SK-N-SH treated with all-trans-retinoic acid at 6 μM for 48 hours (cell line): ENCODE measurements at regions not wholly inside any gene's neighbourhood (a gene's known extent, or its start where the extent isn't known, plus 50 kb on each side); places are given as distances from the start of the nearest gene placed in this dataset.

Experiments
- ATAC-seq: fragments of 200-7000 bp; cut with Tn5 transposase; 3 replicates; pipeline ENCODE4 v1.9.1; 2020; ENCODE audit warnings: mild to moderate bottlenecking, moderate library complexity
- ARNTL ChIP-seq: fragments of 450-650 bp; formaldehyde crosslinking; IDR thresholded peaks from 2 replicates; pipeline ENCODE4 v1.5.0; 2020; ENCODE audit warnings: low read depth, mild to moderate bottlenecking, moderate library complexity, borderline replicate concordance
- BACH2 ChIP-seq: fragments of 250-450 bp; sonication (Bioruptor Pico); IDR thresholded peaks from 2 replicates; pipeline ENCODE4 v1.9.0; 2021; ENCODE audit warnings: mild to moderate bottlenecking, borderline replicate concordance
- CSDC2 ChIP-seq: fragments of 250-450 bp; sonication (Bioruptor Pico); IDR thresholded peaks from 2 replicates; pipeline ENCODE4 v1.5.0; 2020; ENCODE audit warnings: mild to moderate bottlenecking, moderate library complexity
- ESRRG ChIP-seq: fragments of 250-450 bp; sonication (Bioruptor Pico); IDR thresholded peaks from 2 replicates; pipeline ENCODE4 v1.6.1; 2021; ENCODE audit warnings: mild to moderate bottlenecking
- GLIS3 ChIP-seq: fragments of 250-450 bp; sonication (Bioruptor Pico); IDR thresholded peaks from 2 replicates; pipeline ENCODE4 v1.5.0; 2020; ENCODE audit warnings: mild to moderate bottlenecking, moderate library complexity
- ISL1 ChIP-seq: fragments of 250-450 bp; sonication (Bioruptor Pico); IDR thresholded peaks from 2 replicates; pipeline ENCODE4 v2.1.2; 2022; ENCODE audit warnings: mild to moderate bottlenecking, moderate library complexity
- OSR1 ChIP-seq: fragments of 250-450 bp; sonication (Bioruptor Pico); IDR thresholded peaks from 2 replicates; pipeline ENCODE4 v1.8.0; 2022; ENCODE audit warnings: moderate library complexity, mild to moderate bottlenecking, inconsistent platforms
- PPARA ChIP-seq: fragments of 250-450 bp; sonication (Bioruptor Pico); IDR thresholded peaks from 2 replicates; pipeline ENCODE4 v1.5.0; 2020; ENCODE audit warnings: mild to moderate bottlenecking, borderline replicate concordance
- RARB ChIP-seq: fragments of 250-450 bp; sonication (Bioruptor Pico); IDR thresholded peaks from 2 replicates; pipeline ENCODE4 v1.8.0; 2021; ENCODE audit warnings: mild to moderate bottlenecking, moderate library complexity
- SNAI2 ChIP-seq: fragments of 250-450 bp; sonication (Bioruptor Pico); IDR thresholded peaks from 2 replicates; pipeline ENCODE4 v1.5.0; 2020; ENCODE audit warnings: mild to moderate bottlenecking, moderate library complexity
- TCF4 ChIP-seq: fragments of 250-450 bp; sonication (Bioruptor Pico); IDR thresholded peaks from 2 replicates; pipeline ENCODE4 v1.8.0; 2021; ENCODE audit warnings: mild to moderate bottlenecking, moderate library complexity, borderline replicate concordance
- ZC3H10 ChIP-seq: fragments of 250-450 bp; sonication (Bioruptor Pico); IDR thresholded peaks from 2 replicates; pipeline ENCODE4 v1.5.1; 2021; ENCODE audit warnings: mild to moderate bottlenecking, moderate library complexity
- ZFP3 ChIP-seq: fragments of 250-450 bp; sonication (Bioruptor Pico); IDR thresholded peaks from 2 replicates; pipeline ENCODE4 v1.5.0; 2020; ENCODE audit warnings: mild to moderate bottlenecking, moderate library complexity
- ZFP30 ChIP-seq: fragments of 450-650 bp; formaldehyde crosslinking; IDR thresholded peaks from 2 replicates; pipeline ENCODE4 v1.5.0; 2022; ENCODE audit warnings: mild to moderate bottlenecking, moderate library complexity
- ZNF565 ChIP-seq: fragments of 450-650 bp; formaldehyde crosslinking; conservative IDR thresholded peaks from 2 replicates; pipeline ENCODE4 v1.5.0; 2020; ENCODE audit warnings: low read depth, mild to moderate bottlenecking, moderate library complexity
- ZNF70 ChIP-seq: fragments of 450-650 bp; formaldehyde crosslinking; IDR thresholded peaks from 2 replicates; pipeline ENCODE4 v1.5.0; 2020; ENCODE audit warnings: mild to moderate bottlenecking, moderate library complexity
- ZNF8 ChIP-seq: fragments of 450-650 bp; formaldehyde crosslinking; IDR thresholded peaks from 2 replicates; pipeline ENCODE4 v1.5.0; 2020; ENCODE audit warnings: mild to moderate bottlenecking, moderate library complexity
- TF ChIP-seq, protein P1 (sequence below): fragments of 250-450 bp; sonication (Bioruptor Pico); IDR thresholded peaks from 2 replicates; pipeline ENCODE4 v1.8.0; 2020; ENCODE audit warnings: mild to moderate bottlenecking, moderate library complexity, borderline replicate concordance
- TF ChIP-seq, protein P2 (sequence below): fragments of 250-450 bp; sonication (Bioruptor Pico); IDR thresholded peaks from 2 replicates; pipeline ENCODE4 v1.5.1; 2020; ENCODE audit warnings: low read depth, mild to moderate bottlenecking, moderate library complexity
- TF ChIP-seq, protein P3 (sequence below): fragments of 250-450 bp; sonication (Bioruptor Pico); IDR thresholded peaks from 2 replicates; pipeline ENCODE4 v1.5.1; 2021; ENCODE audit warnings: mild to moderate bottlenecking, moderate library complexity
- TF ChIP-seq, protein P4 (sequence below): fragments of 250-450 bp; sonication (Bioruptor Pico); IDR thresholded peaks from 2 replicates; pipeline ENCODE4 v1.5.0; 2020; ENCODE audit warnings: mild to moderate bottlenecking, moderate library complexity
- TF ChIP-seq, protein P5 (sequence below): fragments of 250-450 bp; sonication (Bioruptor Pico); IDR thresholded peaks from 2 replicates; pipeline ENCODE4 v1.8.0; 2021; ENCODE audit warnings: low read depth, mild to moderate bottlenecking, moderate library complexity, borderline replicate concordance

DNA sequence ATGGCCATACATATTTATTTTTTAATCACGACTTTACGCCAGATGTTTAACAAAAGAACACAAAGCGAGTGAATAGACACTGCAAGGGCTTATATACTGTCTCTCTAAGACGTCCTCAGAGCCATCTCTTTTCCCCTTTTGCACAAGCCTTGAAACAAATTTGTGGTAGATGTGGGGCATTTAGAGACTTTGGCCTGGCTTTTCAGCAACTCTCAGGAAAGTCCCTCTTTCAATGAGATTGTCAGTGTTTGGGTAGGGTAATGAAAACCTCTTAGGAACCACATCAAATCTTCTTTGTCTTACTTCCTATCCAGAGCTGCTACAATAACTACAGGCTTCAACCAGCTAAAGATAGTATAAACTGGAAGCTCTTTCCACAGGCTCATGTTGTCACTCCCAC, 380.0 kb downstream of the ANXA1 start (continued):
- TF ChIP-seq, protein P1, sequence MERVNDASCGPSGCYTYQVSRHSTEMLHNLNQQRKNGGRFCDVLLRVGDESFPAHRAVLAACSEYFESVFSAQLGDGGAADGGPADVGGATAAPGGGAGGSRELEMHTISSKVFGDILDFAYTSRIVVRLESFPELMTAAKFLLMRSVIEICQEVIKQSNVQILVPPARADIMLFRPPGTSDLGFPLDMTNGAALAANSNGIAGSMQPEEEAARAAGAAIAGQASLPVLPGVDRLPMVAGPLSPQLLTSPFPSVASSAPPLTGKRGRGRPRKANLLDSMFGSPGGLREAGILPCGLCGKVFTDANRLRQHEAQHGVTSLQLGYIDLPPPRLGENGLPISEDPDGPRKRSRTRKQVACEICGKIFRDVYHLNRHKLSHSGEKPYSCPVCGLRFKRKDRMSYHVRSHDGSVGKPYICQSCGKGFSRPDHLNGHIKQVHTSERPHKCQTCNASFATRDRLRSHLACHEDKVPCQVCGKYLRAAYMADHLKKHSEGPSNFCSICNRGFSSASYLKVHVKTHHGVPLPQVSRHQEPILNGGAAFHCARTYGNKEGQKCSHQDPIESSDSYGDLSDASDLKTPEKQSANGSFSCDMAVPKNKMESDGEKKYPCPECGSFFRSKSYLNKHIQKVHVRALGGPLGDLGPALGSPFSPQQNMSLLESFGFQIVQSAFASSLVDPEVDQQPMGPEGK (CRISPR knock-in tag) = no peak
- no peak for TF ChIP-seq ISL1
- TF ChIP-seq, all 23 proteins: peak for 0

DNA sequence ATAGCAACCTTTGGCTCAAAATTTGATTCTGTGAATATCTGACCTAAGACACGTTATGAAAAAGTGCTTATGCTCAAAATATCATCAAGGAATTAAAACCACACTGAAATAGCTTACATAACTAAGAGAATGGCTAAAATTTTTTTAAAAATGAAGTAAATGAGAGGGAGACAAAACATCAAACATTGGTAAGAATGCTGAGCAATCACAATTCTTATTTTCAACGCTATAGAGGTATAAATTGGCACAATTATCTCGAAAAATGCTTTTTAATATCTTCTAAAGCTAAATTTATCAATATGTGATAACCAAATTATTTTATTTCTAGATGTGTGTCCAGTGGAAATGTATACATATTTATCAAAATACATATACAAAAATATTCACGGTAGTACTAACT, 381.3 kb downstream of the ANXA1 start:
- no peak for TF ChIP-seq SNAI2 (CRISPR knock-in tag)
- TF ChIP-seq ESRRG = no peak
- TF ChIP-seq, protein P2, sequence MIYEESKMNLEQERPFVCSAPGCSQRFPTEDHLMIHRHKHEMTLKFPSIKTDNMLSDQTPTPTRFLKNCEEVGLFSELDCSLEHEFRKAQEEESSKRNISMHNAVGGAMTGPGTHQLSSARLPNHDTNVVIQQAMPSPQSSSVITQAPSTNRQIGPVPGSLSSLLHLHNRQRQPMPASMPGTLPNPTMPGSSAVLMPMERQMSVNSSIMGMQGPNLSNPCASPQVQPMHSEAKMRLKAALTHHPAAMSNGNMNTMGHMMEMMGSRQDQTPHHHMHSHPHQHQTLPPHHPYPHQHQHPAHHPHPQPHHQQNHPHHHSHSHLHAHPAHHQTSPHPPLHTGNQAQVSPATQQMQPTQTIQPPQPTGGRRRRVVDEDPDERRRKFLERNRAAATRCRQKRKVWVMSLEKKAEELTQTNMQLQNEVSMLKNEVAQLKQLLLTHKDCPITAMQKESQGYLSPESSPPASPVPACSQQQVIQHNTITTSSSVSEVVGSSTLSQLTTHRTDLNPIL (CRISPR knock-in tag) = no peak
- TF ChIP-seq, protein P3, sequence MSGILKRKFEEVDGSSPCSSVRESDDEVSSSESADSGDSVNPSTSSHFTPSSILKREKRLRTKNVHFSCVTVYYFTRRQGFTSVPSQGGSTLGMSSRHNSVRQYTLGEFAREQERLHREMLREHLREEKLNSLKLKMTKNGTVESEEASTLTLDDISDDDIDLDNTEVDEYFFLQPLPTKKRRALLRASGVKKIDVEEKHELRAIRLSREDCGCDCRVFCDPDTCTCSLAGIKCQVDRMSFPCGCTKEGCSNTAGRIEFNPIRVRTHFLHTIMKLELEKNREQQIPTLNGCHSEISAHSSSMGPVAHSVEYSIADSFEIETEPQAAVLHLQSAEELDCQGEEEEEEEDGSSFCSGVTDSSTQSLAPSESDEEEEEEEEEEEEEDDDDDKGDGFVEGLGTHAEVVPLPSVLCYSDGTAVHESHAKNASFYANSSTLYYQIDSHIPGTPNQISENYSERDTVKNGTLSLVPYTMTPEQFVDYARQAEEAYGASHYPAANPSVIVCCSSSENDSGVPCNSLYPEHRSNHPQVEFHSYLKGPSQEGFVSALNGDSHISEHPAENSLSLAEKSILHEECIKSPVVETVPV = no peak
- no peak for TF ChIP-seq TCF4 (CRISPR knock-in tag)
- TF ChIP-seq ZC3H10 (CRISPR knock-in tag) = no peak
- TF ChIP-seq, protein P4, sequence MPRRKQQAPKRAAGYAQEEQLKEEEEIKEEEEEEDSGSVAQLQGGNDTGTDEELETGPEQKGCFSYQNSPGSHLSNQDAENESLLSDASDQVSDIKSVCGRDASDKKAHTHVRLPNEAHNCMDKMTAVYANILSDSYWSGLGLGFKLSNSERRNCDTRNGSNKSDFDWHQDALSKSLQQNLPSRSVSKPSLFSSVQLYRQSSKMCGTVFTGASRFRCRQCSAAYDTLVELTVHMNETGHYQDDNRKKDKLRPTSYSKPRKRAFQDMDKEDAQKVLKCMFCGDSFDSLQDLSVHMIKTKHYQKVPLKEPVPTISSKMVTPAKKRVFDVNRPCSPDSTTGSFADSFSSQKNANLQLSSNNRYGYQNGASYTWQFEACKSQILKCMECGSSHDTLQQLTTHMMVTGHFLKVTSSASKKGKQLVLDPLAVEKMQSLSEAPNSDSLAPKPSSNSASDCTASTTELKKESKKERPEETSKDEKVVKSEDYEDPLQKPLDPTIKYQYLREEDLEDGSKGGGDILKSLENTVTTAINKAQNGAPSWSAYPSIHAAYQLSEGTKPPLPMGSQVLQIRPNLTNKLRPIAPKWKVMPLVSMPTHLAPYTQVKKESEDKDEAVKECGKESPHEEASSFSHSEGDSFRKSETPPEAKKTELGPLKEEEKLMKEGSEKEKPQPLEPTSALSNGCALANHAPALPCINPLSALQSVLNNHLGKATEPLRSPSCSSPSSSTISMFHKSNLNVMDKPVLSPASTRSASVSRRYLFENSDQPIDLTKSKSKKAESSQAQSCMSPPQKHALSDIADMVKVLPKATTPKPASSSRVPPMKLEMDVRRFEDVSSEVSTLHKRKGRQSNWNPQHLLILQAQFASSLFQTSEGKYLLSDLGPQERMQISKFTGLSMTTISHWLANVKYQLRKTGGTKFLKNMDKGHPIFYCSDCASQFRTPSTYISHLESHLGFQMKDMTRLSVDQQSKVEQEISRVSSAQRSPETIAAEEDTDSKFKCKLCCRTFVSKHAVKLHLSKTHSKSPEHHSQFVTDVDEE (CRISPR knock-in tag) = no peak
- no peak for TF ChIP-seq ARNTL (CRISPR knock-in tag)
- TF ChIP-seq CSDC2 = no peak
- TF ChIP-seq RARB (CRISPR knock-in tag) = no peak
- no peak for TF ChIP-seq ISL1
- TF ChIP-seq ZNF8 = no peak
- TF ChIP-seq, protein P5, sequence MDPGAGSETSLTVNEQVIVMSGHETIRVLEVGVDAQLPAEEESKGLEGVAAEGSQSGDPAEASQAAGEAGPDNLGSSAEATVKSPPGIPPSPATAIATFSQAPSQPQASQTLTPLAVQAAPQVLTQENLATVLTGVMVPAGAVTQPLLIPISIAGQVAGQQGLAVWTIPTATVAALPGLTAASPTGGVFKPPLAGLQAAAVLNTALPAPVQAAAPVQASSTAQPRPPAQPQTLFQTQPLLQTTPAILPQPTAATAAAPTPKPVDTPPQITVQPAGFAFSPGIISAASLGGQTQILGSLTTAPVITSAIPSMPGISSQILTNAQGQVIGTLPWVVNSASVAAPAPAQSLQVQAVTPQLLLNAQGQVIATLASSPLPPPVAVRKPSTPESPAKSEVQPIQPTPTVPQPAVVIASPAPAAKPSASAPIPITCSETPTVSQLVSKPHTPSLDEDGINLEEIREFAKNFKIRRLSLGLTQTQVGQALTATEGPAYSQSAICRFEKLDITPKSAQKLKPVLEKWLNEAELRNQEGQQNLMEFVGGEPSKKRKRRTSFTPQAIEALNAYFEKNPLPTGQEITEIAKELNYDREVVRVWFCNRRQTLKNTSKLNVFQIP (CRISPR knock-in tag) = no peak
- no peak for TF ChIP-seq ZFP30 (CRISPR knock-in tag)
- TF ChIP-seq PPARA (CRISPR knock-in tag) = no peak
- TF ChIP-seq OSR1 = no peak
- no peak for TF ChIP-seq ZNF70
- TF ChIP-seq, protein P1 (CRISPR knock-in tag) = no peak
- TF ChIP-seq GLIS3 = no peak
- ATAC-seq = no peak

DNA sequence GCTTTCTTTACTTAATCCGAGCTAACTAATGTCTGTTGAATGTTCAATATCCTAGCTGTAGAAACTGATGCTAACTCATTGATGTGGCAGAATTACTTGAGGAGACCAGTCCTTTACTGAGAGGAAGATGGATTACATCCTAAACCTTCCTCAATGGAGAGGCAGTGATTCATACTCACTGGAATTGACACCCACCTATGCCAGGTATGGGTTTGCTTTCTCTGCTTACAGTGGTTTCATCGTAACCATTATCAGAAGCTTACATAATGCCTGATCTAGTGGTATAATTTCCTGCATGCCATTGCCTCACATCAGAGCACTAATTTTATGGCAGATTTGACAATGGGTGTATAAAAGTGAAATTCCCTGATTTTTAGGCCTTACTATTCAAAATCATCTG, 384.7 kb downstream of the ANXA1 start:
- no peak for ATAC-seq
- TF ChIP-seq ZFP30 (CRISPR knock-in tag) (no peak), ZNF8 (no peak), PPARA (CRISPR knock-in tag) (no peak), ZNF565 (CRISPR knock-in tag) (no peak), BACH2 (no peak), CSDC2 (no peak), ISL1 (no peak), RARB (CRISPR knock-in tag) (no peak), ZFP3 (CRISPR knock-in tag) (no peak)
- TF ChIP-seq, protein P4 (CRISPR knock-in tag) = no peak
- TF ChIP-seq, protein P1 (CRISPR knock-in tag) = no peak
